Central memory CD4-positive, alpha-beta T cell (primary cell): ENCODE measurements at regions not wholly inside any gene's neighbourhood (a gene's known extent, or its start where the extent isn't known, plus 50 kb on each side); places are given as distances from the start of the nearest gene placed in this dataset.
"Not testable (repeated sequence)": the region's sequence is repeated elsewhere in the genome, so short reads cannot be mapped to it uniquely, and the experiment has no call there.

Source experiments
- DNase-seq: peaks from one replicate; pipeline ENCODE4 v3.0.0; 2022

- no peak for DNase-seq
These were observed 2104.1 kb upstream of the ACO1 start for GRCh38 chr9:30280229-30280900.

DNA sequence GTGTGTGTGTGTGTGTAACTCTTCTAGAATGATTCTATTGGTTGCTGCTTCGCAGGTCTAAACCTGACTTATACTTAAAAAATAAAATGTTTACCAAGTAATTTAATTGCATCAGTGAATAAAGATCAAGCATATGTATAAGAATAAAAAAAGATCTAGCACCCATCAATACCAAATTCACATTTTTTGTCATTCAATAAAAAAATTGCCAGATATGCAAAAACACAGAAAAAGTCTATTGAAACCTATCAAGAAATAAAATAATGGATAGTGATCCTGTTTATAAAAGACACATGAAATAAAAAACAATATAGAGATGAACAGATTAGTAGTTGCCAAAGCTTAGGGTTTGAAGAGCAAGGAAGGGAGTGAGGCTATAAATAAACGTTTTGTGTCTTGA, 2095.0 kb upstream of the ACO1 start:
- DNase-seq = no peak

DNA sequence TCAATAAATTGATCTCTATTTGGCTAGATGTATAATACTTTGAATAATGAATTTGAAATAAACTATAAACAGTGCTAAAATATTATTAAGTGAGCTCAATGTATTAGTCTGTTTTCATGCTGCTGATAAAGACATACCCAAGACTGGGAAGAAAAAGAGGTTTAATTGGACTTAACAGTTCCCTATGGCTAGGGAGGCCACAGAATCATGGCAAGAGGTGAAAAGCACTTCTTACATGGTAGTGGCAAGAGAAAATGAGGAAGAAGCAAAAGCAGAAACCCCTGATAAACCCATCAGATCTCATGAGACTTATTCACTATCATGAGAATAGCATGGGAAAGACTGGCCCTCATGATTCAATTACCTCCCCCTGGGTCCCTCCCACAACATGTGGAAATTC, 2092.4 kb upstream of the ACO1 start:
- not testable (repeated sequence) for DNase-seq

- no peak for DNase-seq
These were observed 2091.2 kb upstream of the ACO1 start for GRCh38 chr9:30293231-30293630.

GRCh38 chr9:30299126-30299780, 2085.2 kb upstream of the ACO1 start:
- no peak for DNase-seq

- no peak for DNase-seq
These were observed 2083.0 kb upstream of the ACO1 start for GRCh38 chr9:30301271-30301963.

- DNase-seq = no peak
These were observed 2073.7 kb upstream of the ACO1 start for GRCh38 chr9:30310711-30311110.

DNA sequence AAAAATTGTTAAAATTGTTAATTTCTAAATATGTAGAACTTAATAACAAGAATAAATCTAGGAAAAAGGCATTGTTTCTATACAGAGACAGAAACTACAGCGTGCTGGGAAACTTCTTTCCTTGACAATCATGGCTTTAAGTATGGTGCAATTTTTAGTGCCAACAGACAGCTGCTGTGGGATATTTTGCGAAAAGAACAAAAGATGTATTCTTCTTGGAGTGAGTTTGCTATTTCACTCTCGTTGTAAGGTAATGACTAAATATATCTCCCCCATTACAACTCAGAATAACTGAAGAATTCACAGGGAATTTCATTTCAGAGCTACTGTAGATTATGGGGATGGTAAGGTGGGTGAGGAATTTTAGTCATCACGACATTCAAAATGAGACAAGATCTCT, 2055.0 kb upstream of the ACO1 start:
- DNase-seq = no peak

GRCh38 chr9:30348904-30349303, 2035.5 kb upstream of the ACO1 start:
- no peak for DNase-seq

DNA sequence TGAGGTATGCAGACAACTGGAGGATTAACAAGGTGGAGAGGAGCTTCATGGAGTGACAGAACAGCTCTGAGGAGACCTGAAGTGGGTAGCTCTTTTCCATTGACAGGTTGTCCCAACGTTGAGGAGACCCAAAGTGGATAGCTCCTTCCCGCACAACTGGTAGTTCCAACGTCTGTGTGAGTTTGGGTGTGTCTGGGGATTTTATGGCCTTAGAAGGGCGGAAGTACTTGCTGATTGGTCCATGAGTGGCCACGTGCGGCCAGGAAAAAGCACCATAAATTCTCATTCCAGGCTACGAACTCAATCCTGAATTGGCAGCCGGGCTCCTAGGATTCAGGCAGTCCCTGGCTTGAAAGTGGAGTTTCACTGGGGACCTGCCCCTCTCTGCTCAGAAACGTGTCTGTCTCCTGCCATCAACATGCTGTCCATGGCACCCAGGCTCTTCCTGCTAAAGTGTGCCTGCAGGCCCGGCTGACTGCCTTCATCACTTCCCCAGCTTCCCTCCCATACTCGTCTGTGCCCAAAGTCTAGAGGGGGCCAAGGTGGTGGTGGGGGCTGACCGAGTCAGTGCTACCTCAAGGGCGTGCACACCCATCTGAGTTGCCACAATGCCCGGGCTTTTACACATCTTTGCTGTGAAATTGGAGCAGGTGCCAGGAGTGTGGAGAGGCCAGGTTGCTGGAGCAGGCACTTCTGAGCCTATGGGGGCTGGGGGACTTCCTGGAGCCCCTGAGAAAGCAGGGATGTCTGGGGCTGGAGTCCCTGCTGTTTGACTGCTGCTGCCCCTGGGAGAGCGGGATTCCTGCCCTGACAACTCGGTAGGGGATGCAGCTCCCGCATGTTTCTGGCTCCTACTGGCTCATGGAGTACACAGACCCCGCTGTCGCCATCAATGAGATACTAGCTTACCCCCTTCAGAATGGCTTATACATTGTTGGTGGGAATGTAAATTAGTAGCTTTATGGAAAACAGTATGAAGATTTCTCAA, 2034.6 kb upstream of the ACO1 start:
- DNase-seq = no peak

GRCh38 chr9:30356221-30356620, 2028.2 kb upstream of the ACO1 start:
- DNase-seq = no peak

- DNase-seq = no peak
These were observed 2022.1 kb upstream of the ACO1 start for GRCh38 chr9:30362373-30362772.

DNA sequence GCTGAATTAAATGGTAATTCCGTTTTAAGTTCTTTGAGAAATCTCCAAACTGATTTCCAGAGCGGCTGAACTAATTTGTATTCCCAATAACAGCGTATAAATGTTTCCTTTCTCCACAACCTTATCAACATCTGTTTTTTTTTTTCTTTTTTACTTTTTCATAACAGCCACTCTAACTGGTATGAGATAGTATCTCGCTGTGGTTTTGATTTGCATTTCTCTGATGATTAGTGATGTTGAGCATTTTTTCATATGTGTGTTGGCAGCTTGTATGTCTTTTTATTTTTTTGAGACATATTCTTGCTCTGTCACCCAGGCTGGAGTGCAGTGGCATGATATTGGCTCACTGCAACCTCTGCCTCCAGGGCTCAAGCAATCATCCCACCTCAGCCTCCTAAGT, 2018.3 kb upstream of the ACO1 start:
- not testable (repeated sequence) for DNase-seq

- DNase-seq = no peak
These were observed 2002.2 kb upstream of the ACO1 start for GRCh38 chr9:30382271-30382670.

- no peak for DNase-seq
These were observed 1974.2 kb upstream of the ACO1 start for GRCh38 chr9:30410273-30410672.

- DNase-seq = no peak
These were observed 1972.9 kb upstream of the ACO1 start for GRCh38 chr9:30411571-30411970.

DNA sequence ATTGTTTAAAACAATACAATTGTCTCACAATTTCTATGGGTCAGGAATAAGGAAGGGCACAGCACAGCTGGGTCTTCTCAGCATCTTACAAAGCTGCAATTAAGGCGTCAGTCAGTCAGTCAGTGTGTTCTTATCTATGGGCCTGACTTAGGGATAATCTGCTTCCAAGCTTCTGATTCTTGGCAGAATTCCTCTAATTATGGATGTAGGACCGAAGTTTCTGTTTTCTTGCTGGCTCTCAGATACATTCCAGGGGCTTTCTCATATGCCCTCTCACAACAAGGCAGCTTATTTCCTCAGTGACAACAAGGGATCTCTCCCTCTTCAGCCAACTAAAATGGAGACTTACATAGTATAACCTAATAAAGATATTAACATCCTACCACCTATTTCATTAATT, 1925.3 kb upstream of the ACO1 start:
- no peak for DNase-seq

DNA sequence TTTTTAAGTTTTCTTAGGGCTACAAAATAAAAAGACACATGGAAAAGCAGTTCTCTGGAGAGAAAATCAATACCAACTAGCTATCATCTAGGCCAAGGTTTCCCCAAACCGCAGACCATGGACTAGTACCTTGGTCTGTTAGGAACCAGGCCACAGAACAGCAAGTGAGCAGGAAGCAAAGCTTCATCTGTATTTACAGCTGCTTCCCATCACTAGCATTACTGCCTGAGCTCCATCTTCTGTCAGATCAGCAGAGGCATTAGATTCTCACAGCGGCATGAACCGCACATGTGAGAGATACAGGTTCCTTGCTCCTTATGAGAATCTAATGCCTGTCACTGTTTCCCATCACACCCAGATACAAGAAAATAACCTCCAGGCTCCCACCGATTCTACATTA, 1907.6 kb upstream of the ACO1 start:
- DNase-seq = no peak

DNA sequence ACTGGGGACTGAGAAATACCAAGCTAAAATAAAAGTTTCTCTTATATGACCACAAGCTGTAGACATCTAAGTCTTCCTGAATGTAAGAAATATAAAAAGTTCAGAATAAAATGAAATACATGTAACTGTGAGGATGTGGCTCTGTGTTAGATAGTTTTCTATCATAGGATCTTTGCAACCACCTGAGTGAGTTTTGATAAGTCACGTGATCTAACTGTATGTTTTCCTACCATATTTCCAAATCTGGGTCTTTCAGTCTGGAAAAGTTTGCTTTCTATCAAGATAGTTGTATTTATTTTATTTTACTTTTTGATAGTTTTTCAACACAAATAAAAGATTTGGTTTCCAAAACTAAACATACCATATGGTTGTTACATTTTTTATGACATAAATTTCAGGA, 1905.8 kb upstream of the ACO1 start:
- DNase-seq = no peak

GRCh38 chr9:30482499-30482898, 1901.9 kb upstream of the ACO1 start:
- DNase-seq = no peak

GRCh38 chr9:30484690-30485089, 1899.8 kb upstream of the ACO1 start:
- no peak for DNase-seq

GRCh38 chr9:30504502-30504905, 1879.9 kb upstream of the ACO1 start:
- no peak for DNase-seq

DNA sequence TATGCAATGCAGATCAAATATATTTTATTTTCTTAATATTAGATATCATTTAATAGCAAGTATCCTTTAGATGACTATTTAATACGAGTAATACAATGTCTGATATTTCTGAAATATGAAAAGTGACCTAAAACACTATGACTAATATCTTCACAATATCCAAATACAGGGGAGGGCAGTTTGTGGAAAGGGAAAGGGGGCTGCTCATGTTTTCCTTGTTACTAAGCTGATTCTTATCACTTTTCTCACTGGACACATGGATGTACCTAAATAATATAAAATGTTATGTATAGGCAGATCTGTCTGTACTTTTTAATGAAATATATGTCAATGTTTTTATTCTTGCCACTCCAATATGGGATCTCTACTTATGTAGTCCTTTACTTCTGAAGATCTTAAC, 1879.1 kb upstream of the ACO1 start:
- DNase-seq = no peak
